HCT116 (cell line): ENCODE measurements at regions not wholly inside any gene's neighbourhood (a gene's known extent, or its start where the extent isn't known, plus 50 kb on each side); places are given as distances from the start of the nearest gene placed in this dataset.

Source experiments
- CBX3 ChIP-seq: IDR thresholded peaks from 2 replicates; pipeline ENCODE4 v1.6.1; 2012; ENCODE audit warnings: low read depth
- EZH2 ChIP-seq: fragments of 200-600 bp; sonication (generic); IDR thresholded peaks from 2 replicates; pipeline ENCODE4 v1.6.1; 2017; ENCODE audit warnings: antibody characterized with exemption, mixed run types
- POLR2AphosphoS5 ChIP-seq: IDR thresholded peaks from 2 replicates; pipeline ENCODE4 v1.6.1; 2011; ENCODE audit warnings: mild to moderate bottlenecking, low read depth, low read length, moderate library complexity
- SRF ChIP-seq: IDR thresholded peaks from 2 replicates; pipeline ENCODE4 v1.6.1; 2012; ENCODE audit warnings: low read depth
- TF ChIP-seq, protein P1 (sequence below), 3 experiments: fragments of 200-600 bp in 1 of 3; sonication (generic) in 1 of 3; IDR thresholded peaks in 2 of 3; conservative IDR thresholded peaks in 1 of 3; 2 replicates each; pipeline ENCODE4 v1.5.1; 2012 to 2017; ENCODE audit warnings: low read depth in 2 of 3, low read length in 2 of 3, antibody characterized with exemption in 1 of 3, borderline replicate concordance in 1 of 3, control low read depth in 1 of 3, mild to moderate bottlenecking in 1 of 3, mixed read lengths in 1 of 3, mixed run types in 1 of 3, moderate library complexity in 1 of 3; ENCODE audit not compliant: insufficient read depth in 1 of 3
- TF ChIP-seq, protein P2 (sequence below): IDR thresholded peaks from 2 replicates; pipeline ENCODE4 v1.6.1; 2012
- TF ChIP-seq, protein P3 (sequence below): IDR thresholded peaks from 2 replicates; pipeline ENCODE4 v1.6.1; 2012; ENCODE audit warnings: low read depth

DNA sequence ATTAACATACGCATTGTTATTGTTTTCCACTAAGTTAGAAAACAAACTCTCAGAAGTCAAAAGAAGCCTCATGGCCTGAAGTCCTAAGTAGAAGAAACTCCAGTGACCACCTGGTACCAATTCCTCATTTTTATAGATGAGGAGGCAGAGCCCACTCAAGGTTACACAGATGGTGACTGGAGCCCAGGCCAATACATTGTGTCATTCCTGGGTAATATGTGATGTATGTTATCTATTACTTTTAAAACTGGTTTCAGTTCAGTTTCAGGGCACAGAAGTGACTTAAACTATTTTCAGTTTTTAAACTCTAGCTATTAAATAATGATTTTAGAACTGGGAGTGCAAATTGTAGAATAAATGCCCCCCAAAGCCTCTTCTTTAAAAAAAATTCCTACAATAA is 66.7 kb upstream of the STXBP5L start:
- no peak for TF ChIP-seq SRF
- TF ChIP-seq, protein P1, sequence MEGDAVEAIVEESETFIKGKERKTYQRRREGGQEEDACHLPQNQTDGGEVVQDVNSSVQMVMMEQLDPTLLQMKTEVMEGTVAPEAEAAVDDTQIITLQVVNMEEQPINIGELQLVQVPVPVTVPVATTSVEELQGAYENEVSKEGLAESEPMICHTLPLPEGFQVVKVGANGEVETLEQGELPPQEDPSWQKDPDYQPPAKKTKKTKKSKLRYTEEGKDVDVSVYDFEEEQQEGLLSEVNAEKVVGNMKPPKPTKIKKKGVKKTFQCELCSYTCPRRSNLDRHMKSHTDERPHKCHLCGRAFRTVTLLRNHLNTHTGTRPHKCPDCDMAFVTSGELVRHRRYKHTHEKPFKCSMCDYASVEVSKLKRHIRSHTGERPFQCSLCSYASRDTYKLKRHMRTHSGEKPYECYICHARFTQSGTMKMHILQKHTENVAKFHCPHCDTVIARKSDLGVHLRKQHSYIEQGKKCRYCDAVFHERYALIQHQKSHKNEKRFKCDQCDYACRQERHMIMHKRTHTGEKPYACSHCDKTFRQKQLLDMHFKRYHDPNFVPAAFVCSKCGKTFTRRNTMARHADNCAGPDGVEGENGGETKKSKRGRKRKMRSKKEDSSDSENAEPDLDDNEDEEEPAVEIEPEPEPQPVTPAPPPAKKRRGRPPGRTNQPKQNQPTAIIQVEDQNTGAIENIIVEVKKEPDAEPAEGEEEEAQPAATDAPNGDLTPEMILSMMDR (IDR thresholded peaks at IDR 0.05 in 2 of 3, conservative IDR thresholded peaks at IDR 0.05 in 1 of 3; ENCODE audit: borderline replicate concordance in 1 of 3, insufficient read depth in 1 of 3, low read depth in 2 of 3, low read length in 2 of 3), result no peak
- TF ChIP-seq, protein P2, sequence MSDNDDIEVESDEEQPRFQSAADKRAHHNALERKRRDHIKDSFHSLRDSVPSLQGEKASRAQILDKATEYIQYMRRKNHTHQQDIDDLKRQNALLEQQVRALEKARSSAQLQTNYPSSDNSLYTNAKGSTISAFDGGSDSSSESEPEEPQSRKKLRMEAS, result no peak
- TF ChIP-seq EZH2, result no peak
- no peak for TF ChIP-seq CBX3
- TF ChIP-seq, protein P3, sequence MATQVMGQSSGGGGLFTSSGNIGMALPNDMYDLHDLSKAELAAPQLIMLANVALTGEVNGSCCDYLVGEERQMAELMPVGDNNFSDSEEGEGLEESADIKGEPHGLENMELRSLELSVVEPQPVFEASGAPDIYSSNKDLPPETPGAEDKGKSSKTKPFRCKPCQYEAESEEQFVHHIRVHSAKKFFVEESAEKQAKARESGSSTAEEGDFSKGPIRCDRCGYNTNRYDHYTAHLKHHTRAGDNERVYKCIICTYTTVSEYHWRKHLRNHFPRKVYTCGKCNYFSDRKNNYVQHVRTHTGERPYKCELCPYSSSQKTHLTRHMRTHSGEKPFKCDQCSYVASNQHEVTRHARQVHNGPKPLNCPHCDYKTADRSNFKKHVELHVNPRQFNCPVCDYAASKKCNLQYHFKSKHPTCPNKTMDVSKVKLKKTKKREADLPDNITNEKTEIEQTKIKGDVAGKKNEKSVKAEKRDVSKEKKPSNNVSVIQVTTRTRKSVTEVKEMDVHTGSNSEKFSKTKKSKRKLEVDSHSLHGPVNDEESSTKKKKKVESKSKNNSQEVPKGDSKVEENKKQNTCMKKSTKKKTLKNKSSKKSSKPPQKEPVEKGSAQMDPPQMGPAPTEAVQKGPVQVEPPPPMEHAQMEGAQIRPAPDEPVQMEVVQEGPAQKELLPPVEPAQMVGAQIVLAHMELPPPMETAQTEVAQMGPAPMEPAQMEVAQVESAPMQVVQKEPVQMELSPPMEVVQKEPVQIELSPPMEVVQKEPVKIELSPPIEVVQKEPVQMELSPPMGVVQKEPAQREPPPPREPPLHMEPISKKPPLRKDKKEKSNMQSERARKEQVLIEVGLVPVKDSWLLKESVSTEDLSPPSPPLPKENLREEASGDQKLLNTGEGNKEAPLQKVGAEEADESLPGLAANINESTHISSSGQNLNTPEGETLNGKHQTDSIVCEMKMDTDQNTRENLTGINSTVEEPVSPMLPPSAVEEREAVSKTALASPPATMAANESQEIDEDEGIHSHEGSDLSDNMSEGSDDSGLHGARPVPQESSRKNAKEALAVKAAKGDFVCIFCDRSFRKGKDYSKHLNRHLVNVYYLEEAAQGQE, result no peak
- TF ChIP-seq POLR2AphosphoS5, result no peak
